Activated T-helper 17 cell treated with anti-CD3 and anti-CD28 coated beads, Interleukin-2, amount 50 U/mL, for 72 hours (primary cell): ENCODE measurements at regions not wholly inside any gene's neighbourhood (a gene's known extent, or its start where the extent isn't known, plus 50 kb on each side); places are given as distances from the start of the nearest gene placed in this dataset.

ENCODE experiments used
- ATAC-seq: fragments of 150-1000 bp; cut with Tn5 transposase; replicated peaks from 2 replicates; pipeline ENCODE4 v1.10.0; 2021; ENCODE audit warnings: mild to moderate bottlenecking, moderate library complexity
- H3K27ac Mint-ChIP-seq: one replicate; pipeline ENCODE4 v1.8.0; 2022; ENCODE audit warnings: mixed read lengths
- H3K27me3 Mint-ChIP-seq: one replicate; pipeline ENCODE4 v1.8.0; 2022; ENCODE audit warnings: mixed read lengths
- H3K36me3 Mint-ChIP-seq: one replicate; pipeline ENCODE4 v1.8.0; 2022; ENCODE audit warnings: low read depth, mild to moderate bottlenecking, mixed read lengths
- H3K4me1 Mint-ChIP-seq: one replicate; pipeline ENCODE4 v1.8.0; 2022; ENCODE audit warnings: mixed read lengths
- H3K4me3 Mint-ChIP-seq: one replicate; pipeline ENCODE4 v1.8.0; 2022; ENCODE audit warnings: mild to moderate bottlenecking, mixed read lengths
- H3K9me3 Mint-ChIP-seq: one replicate; pipeline ENCODE4 v1.8.0; 2022; ENCODE audit warnings: mixed read lengths

DNA sequence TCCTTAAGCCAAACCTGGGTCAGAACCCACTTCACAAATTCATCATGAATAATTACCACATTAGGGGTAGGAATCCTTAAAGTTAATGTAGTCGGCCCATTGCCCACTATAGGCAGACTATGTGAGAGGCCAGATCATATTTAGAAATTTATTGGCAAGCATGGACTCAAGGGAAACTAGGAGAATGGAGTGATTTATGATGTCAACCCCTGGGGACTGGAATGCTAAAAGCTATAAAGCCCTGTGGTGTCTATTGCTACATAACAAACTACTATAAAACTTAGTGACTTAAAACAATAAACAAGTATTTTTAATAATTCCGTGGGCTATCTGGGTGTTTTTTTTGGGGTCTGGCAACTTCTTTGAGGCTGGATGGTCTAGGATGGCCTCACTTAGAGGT is 93.9 kb downstream of the PPP1R2C start:
- Mint-ChIP-seq H3K27me3 (no peaks in the 10 kb centered on the region), H3K4me1 (no peaks in the 10 kb centered on the region), H3K4me3 (no peak overlapping the region), H3K9me3 (no peaks in the 10 kb centered on the region), H3K36me3 (no peaks in the 10 kb centered on the region), H3K27ac (no peak overlapping the region)
- ATAC-seq, result no peak

DNA sequence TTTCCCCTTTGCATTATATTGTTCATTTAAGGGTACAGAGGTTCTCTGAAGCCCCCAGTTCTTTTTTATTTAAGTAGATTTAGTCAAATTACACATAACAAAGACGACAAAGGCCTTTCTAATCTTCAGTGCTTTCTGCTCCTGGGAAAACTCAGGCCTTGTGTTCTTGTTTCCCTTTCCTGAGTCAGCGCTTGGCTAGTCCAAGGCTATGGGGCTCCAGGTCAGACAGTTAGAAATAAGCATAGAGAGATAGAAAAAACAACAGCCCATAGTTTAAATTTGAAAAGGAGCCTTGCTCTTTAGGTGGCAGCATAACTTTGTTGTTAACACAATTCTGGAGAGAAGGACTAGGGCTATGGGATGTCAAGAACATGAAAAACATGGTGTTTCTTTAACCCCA is 97.3 kb downstream of the PPP1R2C start:
- Mint-ChIP-seq H3K27me3 (no peaks in the 10 kb centered on the region), H3K4me1 (no peaks in the 10 kb centered on the region), H3K27ac (no peak overlapping the region), H3K36me3 (no peaks in the 10 kb centered on the region), H3K9me3 (no peaks in the 10 kb centered on the region), H3K4me3 (no peak overlapping the region)
- no peak for ATAC-seq

DNA sequence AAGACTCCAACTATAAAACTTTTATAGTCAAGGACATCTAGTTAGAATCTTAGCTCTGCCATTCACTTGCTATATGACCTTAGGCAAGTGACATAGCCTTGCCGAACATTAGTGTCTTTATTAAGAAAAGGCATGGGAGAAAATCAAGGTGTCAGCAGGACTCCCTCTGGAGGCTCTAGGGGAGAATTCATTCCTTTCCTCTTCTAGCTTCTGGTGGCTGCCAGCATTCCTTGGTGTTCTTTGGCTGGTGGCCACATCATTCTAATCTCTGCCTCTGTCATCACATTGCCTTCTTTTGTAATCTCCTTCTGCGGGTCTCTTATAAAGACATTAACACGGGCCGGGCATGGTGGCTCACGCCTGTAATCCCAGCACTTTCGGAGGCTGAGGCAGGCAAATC is 99.8 kb downstream of the PPP1R2C start:
- H3K36me3 Mint-ChIP-seq, result no peaks in the 10 kb centered on the region
- no peak for ATAC-seq
- H3K27me3 Mint-ChIP-seq, result no peaks in the 10 kb centered on the region
- no peak overlapping the region for H3K27ac Mint-ChIP-seq
- H3K9me3 Mint-ChIP-seq, result no peaks in the 10 kb centered on the region
- no peaks in the 10 kb centered on the region for H3K4me1 Mint-ChIP-seq
- H3K4me3 Mint-ChIP-seq, result no peak overlapping the region

DNA sequence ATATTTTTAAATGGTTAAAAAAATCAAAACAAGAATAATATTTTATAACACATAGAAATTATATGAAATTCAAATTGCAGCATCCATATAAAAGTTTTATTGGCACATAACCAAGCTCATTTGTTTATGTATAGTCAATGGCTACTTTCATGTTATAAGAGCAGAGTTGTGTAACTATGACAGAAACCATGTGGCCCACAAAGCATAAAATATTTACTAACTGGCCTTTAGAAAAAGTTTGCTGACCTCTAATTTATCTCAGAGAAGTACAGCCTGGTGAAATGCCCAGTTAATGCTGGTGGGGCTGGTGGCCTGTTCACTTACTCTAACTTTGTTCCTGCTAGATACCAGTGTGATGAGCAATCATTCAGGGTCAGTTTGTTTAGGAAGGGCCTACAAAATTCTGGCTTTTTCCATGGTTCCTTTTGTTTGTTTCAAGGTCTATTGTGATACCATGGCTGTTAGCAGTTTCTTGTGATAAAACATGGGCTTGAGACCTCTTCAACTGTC is 104.6 kb downstream of the PPP1R2C start:
- Mint-ChIP-seq H3K36me3 (no peaks in the 10 kb centered on the region), H3K27ac (no peak overlapping the region), H3K4me1 (no peaks in the 10 kb centered on the region), H3K9me3 (no peaks in the 10 kb centered on the region), H3K27me3 (no peaks in the 10 kb centered on the region), H3K4me3 (no peak overlapping the region)
- no peak for ATAC-seq

DNA sequence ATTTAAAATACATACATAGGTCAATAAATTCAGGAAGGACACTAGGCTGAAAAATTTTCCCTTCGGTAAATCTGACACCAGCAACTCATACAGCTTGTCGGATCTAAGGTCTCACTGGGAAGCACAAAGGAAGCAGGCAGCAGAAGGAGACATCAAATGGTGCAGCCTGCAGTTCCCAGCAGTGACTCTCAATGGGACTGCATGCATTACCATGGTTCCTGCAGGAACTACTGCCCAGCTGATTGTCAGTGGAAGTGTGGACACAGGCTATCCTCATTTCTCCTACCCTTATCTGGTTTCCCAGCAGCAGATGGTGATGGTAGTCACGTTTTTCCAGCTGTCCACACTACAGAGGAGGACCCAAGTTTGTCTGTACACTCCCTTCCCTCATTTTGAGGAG is 113.3 kb downstream of the PPP1R2C start:
- Mint-ChIP-seq H3K27me3 (no peaks in the 10 kb centered on the region), H3K4me1 (no peaks in the 10 kb centered on the region), H3K36me3 (no peaks in the 10 kb centered on the region), H3K4me3 (no peak overlapping the region), H3K9me3 (no peaks in the 10 kb centered on the region), H3K27ac (no peak overlapping the region)
- ATAC-seq, result no peak

DNA sequence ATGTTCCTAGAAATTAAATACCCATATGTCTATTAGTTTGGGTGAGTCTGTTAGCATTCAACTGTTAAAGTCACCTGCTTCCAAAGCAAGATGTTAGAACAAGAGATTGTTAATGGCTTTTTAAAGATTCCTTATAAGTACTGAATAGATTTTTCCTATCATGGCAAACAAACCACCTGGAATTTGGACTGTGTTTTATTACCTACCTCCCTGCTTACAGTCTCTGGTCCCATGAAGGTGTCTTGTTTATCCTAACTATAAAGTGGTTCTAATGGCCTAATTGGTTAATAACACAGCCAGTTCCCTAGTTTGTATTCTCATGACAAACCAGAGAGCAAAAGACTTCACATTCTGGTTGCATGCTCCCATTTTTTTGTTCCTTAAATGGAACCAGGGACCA is 149.5 kb downstream of the PPP1R2C start:
- H3K27ac Mint-ChIP-seq, result no peak overlapping the region
- ATAC-seq, result no peak
- H3K4me1 Mint-ChIP-seq, result no peaks in the 10 kb centered on the region
- H3K4me3 Mint-ChIP-seq, result no peak overlapping the region
- no peaks in the 10 kb centered on the region for H3K9me3 Mint-ChIP-seq
- H3K27me3 Mint-ChIP-seq, result no peaks in the 10 kb centered on the region
- H3K36me3 Mint-ChIP-seq, result no peaks in the 10 kb centered on the region

DNA sequence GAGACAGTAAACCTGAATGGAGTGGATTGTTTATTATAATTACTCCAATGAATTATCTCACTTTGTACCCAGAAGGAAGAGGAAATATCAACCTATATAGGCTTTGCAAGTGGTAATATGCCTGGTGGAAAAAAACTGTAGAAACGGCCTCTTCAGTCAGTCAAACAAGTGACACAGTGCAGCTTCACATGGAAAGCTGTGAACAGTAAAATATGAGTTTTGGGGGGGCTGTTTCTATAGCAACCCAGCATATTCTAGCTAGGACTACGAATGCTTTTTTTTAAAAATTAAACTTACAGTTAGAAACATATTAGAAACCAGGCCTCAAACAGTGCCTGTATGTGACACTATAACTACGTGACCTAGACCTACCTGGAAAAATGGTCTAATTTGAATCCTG is 150.1 kb downstream of the PPP1R2C start:
- Mint-ChIP-seq H3K4me3 (no peak overlapping the region), H3K9me3 (no peaks in the 10 kb centered on the region), H3K27me3 (no peaks in the 10 kb centered on the region), H3K4me1 (no peaks in the 10 kb centered on the region), H3K36me3 (no peaks in the 10 kb centered on the region), H3K27ac (no peak overlapping the region)
- no peak for ATAC-seq

DNA sequence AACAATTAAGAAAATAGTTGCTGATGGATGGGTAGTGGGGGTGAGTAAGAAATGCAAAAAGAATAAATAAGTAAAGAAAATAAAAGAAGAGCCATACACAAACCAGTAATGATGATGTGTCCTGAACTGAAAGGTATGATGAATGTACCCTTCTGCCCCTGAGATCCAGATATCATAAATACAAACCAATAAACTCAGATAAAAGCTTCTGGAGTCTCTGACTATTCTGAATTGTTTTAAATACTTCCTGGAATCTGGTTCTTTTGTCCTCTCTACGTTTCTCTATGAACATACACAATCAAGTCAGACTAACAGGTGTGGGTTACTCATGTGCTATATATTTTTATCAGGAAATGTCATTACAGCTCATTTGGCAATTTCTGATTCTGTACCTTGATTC is 153.4 kb downstream of the PPP1R2C start:
- Mint-ChIP-seq H3K36me3 (no peaks in the 10 kb centered on the region), H3K4me3 (no peak overlapping the region), H3K27me3 (no peaks in the 10 kb centered on the region), H3K27ac (no peak overlapping the region), H3K9me3 (no peaks in the 10 kb centered on the region), H3K4me1 (no peaks in the 10 kb centered on the region)
- ATAC-seq, result no peak

DNA sequence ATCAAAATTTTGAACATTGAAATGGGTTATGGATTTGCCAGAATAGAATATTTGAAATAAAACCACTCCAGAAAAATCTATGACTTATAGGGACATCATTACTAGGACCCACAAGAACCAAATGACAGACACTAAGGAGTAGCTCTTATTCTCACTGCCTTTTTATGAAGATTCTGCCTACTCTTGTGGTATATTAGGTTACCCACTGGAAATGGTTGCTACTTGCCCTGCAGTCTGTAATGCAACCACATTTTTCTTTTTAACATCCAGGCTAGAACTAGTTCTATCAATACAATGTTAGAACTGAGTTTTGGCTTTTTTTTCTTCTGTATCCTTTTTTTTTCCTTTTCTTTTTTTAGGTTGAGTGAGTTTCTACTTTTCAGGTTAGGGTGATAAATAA is 158.9 kb downstream of the PPP1R2C start:
- no peak for ATAC-seq
- Mint-ChIP-seq H3K36me3 (no peaks in the 10 kb centered on the region), H3K27me3 (no peaks in the 10 kb centered on the region), H3K4me1 (peaks cover 6% of the 10 kb centered on the region), H3K4me3 (no peak overlapping the region), H3K9me3 (no peaks in the 10 kb centered on the region), H3K27ac (no peak overlapping the region)

DNA sequence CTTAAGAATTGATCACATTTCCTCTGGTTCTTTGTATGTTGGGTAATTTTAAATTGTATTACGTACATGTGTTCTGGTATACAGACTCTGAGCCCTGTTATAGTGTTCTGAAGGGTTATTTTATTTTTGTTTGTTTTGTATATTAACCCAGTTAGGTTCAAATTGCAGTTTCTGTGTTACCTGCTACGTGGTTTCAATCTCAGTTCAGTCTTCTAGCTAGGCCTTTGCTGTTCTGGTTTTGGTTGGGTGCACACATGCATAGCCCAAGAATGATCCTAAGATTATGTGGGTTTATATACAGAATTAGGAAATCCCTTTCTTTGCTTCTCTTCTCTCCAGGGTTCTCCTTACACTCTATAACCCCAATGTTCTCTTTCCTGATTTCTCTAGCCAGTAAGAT is 161.0 kb downstream of the PPP1R2C start:
- Mint-ChIP-seq H3K27me3 (no peaks in the 10 kb centered on the region), H3K27ac (no peak overlapping the region), H3K4me1 (peaks cover 6% of the 10 kb centered on the region), H3K9me3 (no peaks in the 10 kb centered on the region), H3K4me3 (no peak overlapping the region), H3K36me3 (no peaks in the 10 kb centered on the region)
- ATAC-seq, result no peak

DNA sequence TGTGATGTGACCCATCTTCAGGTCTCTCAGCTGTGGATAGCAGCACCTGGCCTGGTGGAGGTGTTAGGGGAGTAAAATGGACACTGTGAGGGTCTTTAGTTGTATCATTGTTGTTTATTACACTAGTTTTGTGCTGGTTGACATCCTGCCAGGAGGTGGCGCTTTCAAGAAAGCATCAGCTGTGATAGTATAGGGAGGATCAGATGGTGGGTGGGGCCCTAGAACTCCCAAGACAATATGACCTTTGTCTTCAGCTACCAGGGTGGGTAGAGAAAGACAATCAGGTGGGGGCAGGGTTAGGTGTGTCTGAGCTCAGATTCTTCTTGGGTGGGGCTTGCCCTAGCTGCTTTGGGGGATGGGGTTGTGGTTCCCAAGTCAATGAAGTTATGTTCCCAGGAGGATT is 162.8 kb downstream of the PPP1R2C start:
- peaks cover 6% of the 10 kb centered on the region for H3K4me1 Mint-ChIP-seq
- no peaks in the 10 kb centered on the region for H3K9me3 Mint-ChIP-seq
- H3K4me3 Mint-ChIP-seq, result no peak overlapping the region
- H3K27ac Mint-ChIP-seq, result no peak overlapping the region
- H3K36me3 Mint-ChIP-seq, result no peaks in the 10 kb centered on the region
- ATAC-seq, result no peak
- H3K27me3 Mint-ChIP-seq, result no peaks in the 10 kb centered on the region

DNA sequence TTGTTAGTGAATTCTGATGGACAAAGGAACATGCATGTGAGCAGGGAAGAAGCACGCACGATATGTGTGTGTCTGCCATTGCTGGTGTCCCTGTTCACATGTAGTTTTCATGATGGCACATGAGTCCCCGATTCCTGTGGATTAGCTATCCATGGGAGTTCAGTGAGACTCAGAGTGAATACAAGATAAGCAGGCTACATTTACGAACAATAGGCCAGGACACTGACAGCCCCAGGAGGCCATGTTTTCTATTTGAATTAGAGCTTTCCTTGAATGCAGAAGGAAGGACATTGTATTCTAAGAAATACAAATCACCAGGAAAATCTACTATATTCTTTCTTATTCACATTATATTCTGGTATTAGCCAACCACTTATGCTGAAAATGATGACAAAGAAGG is 171.4 kb downstream of the PPP1R2C start:
- H3K27ac Mint-ChIP-seq, result no peak overlapping the region
- H3K9me3 Mint-ChIP-seq, result no peaks in the 10 kb centered on the region
- H3K4me3 Mint-ChIP-seq, result no peak overlapping the region
- no peaks in the 10 kb centered on the region for H3K36me3 Mint-ChIP-seq
- ATAC-seq, result no peak
- H3K4me1 Mint-ChIP-seq, result no peaks in the 10 kb centered on the region
- H3K27me3 Mint-ChIP-seq, result no peaks in the 10 kb centered on the region

DNA sequence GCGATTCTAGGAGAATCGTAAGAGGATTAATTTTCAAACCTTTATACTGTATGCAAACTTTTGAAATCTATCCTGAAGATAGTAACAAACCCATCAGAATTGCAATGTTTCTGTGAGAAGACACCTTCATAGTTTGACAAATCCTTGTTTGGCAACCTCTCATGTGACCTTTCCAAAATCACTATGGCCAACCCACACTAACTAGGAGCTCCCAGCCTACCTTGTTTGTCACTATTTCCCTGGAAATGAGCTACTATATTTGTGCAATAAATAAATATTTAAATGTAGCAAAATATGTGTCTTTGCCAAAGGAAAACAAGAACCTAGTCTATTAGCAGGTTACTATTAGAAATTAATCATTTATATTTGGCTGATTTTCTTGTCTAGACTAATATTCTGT is 173.7 kb downstream of the PPP1R2C start:
- Mint-ChIP-seq H3K36me3 (no peaks in the 10 kb centered on the region), H3K27ac (no peak overlapping the region), H3K4me3 (no peak overlapping the region), H3K9me3 (no peaks in the 10 kb centered on the region), H3K27me3 (no peaks in the 10 kb centered on the region), H3K4me1 (no peaks in the 10 kb centered on the region)
- ATAC-seq, result no peak

DNA sequence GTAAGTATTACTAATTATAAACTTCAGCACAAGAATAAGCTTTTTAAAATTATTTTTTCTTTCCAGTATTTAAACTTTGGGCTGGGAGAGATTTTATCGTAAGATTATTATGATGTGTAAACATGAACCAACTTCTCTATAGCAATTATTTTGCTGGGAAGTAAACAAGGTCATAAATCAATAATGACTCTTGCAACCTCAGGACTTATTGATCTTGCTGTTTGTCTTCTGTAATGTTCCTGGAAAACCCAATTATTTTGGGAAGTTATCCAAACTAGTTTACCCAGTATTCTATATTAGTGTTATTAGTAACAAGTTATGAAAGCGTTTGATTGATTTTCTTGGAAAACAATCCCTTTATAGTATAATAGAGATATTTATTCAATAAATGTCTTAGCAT is 174.9 kb downstream of the PPP1R2C start:
- H3K9me3 Mint-ChIP-seq, result no peaks in the 10 kb centered on the region
- no peak overlapping the region for H3K27ac Mint-ChIP-seq
- no peak overlapping the region for H3K4me3 Mint-ChIP-seq
- no peaks in the 10 kb centered on the region for H3K27me3 Mint-ChIP-seq
- H3K4me1 Mint-ChIP-seq, result no peaks in the 10 kb centered on the region
- ATAC-seq, result no peak
- H3K36me3 Mint-ChIP-seq, result no peaks in the 10 kb centered on the region

DNA sequence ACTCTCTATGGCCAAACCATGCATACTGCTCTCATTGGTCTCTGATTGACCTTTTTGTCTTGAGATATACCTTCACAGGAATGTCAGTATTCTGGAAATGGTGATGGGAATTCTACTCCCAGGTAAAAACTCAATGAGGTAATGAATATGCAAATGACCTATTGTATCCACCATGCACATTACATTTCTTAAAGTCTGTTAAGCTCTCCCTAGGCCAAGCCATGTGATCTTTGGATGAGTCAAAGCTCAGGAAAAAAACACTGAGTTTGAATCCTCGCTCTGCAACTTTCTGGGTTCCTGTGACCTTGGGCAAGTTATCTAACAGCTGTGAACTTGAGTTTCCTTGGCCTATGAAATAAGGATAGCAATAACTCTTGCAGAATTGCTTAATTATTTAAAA is 175.4 kb downstream of the PPP1R2C start:
- H3K36me3 Mint-ChIP-seq, result no peaks in the 10 kb centered on the region
- H3K9me3 Mint-ChIP-seq, result no peaks in the 10 kb centered on the region
- H3K4me3 Mint-ChIP-seq, result no peak overlapping the region
- ATAC-seq, result no peak
- no peak overlapping the region for H3K27ac Mint-ChIP-seq
- H3K27me3 Mint-ChIP-seq, result no peaks in the 10 kb centered on the region
- no peaks in the 10 kb centered on the region for H3K4me1 Mint-ChIP-seq

DNA sequence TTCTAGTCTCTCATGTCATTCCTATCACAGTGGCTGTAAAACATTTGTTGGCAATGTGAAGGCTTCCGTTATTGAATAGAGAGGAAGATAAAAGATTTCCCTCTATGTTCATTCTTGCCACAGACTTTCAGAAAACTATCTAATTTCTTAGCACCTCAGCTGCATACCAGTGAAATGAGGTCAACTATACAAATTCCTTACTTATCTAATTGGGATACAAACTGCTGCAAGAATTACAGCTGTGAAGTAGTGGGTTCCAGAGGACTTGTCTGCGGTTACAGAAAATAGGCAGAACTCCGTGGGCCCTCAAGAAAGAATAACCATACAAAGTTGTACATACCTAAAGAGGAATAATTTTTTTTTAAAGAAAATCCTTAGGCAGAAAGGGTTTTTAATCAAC is 175.8 kb downstream of the PPP1R2C start:
- H3K27ac Mint-ChIP-seq, result no peak overlapping the region
- no peaks in the 10 kb centered on the region for H3K4me1 Mint-ChIP-seq
- H3K9me3 Mint-ChIP-seq, result no peaks in the 10 kb centered on the region
- H3K4me3 Mint-ChIP-seq, result no peak overlapping the region
- no peak for ATAC-seq
- H3K36me3 Mint-ChIP-seq, result no peaks in the 10 kb centered on the region
- H3K27me3 Mint-ChIP-seq, result no peaks in the 10 kb centered on the region
